Fibroblast of villous mesenchyme (primary cell): ENCODE measurements at regions not wholly inside any gene's neighbourhood (a gene's known extent, or its start where the extent isn't known, plus 50 kb on each side); places are given as distances from the start of the nearest gene placed in this dataset.

Experiments
- DNase-seq: peaks from one replicate; pipeline ENCODE4 v3.0.0-alpha.2; 2010; ENCODE audit warnings: low read depth
- H3K4me3 ChIP-seq: 2 replicates; pipeline ENCODE4 v1.5.1; 2011; ENCODE audit warnings: low read depth, mild to moderate bottlenecking, low read length
- TF ChIP-seq, protein P1 (sequence below): IDR thresholded peaks from 2 replicates; pipeline ENCODE4 v1.5.1; 2012; ENCODE audit warnings: low read depth, mild to moderate bottlenecking, low read length; ENCODE audit not compliant: insufficient read depth

- TF ChIP-seq, protein P1, sequence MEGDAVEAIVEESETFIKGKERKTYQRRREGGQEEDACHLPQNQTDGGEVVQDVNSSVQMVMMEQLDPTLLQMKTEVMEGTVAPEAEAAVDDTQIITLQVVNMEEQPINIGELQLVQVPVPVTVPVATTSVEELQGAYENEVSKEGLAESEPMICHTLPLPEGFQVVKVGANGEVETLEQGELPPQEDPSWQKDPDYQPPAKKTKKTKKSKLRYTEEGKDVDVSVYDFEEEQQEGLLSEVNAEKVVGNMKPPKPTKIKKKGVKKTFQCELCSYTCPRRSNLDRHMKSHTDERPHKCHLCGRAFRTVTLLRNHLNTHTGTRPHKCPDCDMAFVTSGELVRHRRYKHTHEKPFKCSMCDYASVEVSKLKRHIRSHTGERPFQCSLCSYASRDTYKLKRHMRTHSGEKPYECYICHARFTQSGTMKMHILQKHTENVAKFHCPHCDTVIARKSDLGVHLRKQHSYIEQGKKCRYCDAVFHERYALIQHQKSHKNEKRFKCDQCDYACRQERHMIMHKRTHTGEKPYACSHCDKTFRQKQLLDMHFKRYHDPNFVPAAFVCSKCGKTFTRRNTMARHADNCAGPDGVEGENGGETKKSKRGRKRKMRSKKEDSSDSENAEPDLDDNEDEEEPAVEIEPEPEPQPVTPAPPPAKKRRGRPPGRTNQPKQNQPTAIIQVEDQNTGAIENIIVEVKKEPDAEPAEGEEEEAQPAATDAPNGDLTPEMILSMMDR = no peak
- no peak for DNase-seq
- no peak overlapping the region for H3K4me3 ChIP-seq
Measured at GRCh38 chr3:95167748-95168147, 1104.9 kb downstream of the NSUN3 start.

GRCh38 chr3:95168526-95168925, 1105.7 kb downstream of the NSUN3 start:
- no peak for DNase-seq
- TF ChIP-seq, protein P1 = no peak

DNA sequence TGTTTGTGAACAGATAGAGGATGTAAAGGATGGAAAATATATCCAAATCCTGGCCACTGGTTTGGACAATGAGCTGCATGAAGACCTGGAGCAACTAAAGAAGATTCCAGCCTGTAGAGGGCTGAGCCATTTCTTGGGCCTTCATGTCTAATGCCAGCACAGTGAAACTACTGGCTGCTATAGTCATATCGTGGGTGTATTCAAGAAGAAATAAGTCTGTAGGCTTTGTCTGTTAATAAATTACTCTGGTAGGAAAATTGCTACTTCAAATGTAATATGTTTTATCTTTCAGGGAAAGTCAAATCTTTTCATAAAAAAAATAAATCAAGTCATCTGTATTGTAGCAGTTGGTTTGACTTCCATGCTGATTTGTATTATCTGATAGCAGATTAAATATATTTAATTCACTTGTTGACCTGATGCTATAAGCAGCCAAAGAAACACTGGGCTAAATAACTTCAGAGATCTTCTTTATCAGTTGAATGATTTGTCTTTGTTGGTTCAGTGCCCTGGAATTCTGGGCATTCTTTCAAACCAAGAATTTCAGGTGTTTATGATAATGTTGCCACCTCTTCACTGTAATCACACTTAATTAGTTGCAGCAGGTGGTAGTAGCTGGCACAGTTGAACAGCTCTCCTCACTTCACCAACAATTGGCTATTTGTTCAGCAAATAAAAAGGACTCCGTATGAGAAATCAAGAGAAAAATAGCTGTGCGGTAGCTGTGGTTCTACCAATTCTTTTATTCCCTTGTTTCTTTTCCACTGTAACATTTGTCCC, 1109.5 kb downstream of the NSUN3 start:
- TF ChIP-seq, protein P1 = no peak
- H3K4me3 ChIP-seq = no peak overlapping the region
- no peak for DNase-seq

More at GRCh38 chr3:95168526-95168925, 1105.7 kb downstream of the NSUN3 start:
- H3K4me3 ChIP-seq = no peak overlapping the region

GRCh38 chr3:95177096-95177495, 1114.2 kb downstream of the NSUN3 start:
- no peak for DNase-seq
- TF ChIP-seq, protein P1 = no peak

DNA sequence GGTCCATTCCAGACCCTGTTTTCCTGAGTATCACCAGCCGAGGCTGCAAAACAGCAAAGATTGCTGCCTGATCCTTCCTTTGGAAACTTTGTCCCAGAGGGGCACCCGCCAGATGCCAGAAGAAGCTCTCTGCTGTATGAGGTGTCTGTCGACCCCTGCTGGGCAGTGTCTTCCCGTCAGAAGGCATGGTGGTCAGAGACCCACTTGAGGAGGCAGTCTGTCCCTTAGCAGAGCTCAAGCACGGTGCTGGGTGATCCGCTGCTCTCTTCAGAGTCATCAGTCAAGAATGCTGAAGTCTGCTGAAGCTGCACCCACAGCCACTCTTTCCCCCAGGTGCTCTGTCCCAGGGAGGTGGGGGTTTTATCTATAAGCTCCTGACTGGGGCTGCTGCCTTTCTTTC, 1121.2 kb downstream of the NSUN3 start:
- DNase-seq = no peak
- TF ChIP-seq, protein P1 = no peak
- H3K4me3 ChIP-seq = no peak overlapping the region

More at GRCh38 chr3:95177096-95177495, 1114.2 kb downstream of the NSUN3 start:
- H3K4me3 ChIP-seq = no peak overlapping the region

DNA sequence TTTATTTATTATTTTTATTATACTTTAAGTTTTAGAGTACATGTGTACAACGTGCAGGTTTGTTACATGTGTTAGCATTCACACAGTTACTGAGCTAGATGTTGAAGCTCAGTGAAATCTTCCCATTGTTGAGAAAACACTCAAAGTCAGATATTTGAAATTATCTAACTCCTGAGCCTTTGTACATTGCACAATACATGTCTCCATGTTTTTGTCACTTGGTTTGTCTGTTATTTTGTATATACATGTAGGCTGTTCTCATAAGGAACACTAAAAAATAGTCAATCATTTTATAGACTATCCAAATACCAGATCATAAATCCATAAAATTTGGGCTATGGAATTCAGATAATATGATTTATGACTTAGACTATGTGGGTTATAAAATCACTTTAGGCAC, 1126.5 kb downstream of the NSUN3 start:
- TF ChIP-seq, protein P1 = no peak
- DNase-seq = no peak
- no peak overlapping the region for H3K4me3 ChIP-seq

- TF ChIP-seq, protein P1 = no peak
- H3K4me3 ChIP-seq = no peak overlapping the region
- DNase-seq = peak; percentile 17
Measured at GRCh38 chr3:95197661-95198060, 1134.8 kb downstream of the NSUN3 start.
